ENCODE measurements at regions not wholly inside any gene's neighbourhood (a gene's known extent, or its start where the extent isn't known, plus 50 kb on each side); places are given as distances from the start of the nearest gene placed in this dataset.
"Not testable (repeated sequence)": the region's sequence is repeated elsewhere in the genome, so short reads cannot be mapped to it uniquely, and the experiment has no call there.

GRCh38 chr3:26042126-26042525 is 252.2 kb downstream of the OXSM start:
- H3K36me3 Mint-ChIP-seq, H3K27ac Mint-ChIP-seq, ATAC-seq, H3K4me1 Mint-ChIP-seq, H3K4me3 Mint-ChIP-seq, H3K27me3 Mint-ChIP-seq: not testable (repeated sequence)
- peaks cover 19% of the 10 kb centered on the region for H3K9me3 Mint-ChIP-seq

GRCh38 chr3:26049951-26050350 is 260.1 kb downstream of the OXSM start:
- H3K4me1 Mint-ChIP-seq = no peaks in the 10 kb centered on the region
- no peak overlapping the region for H3K27ac Mint-ChIP-seq
- ATAC-seq = no peak
- H3K27me3 Mint-ChIP-seq = no peaks in the 10 kb centered on the region
- H3K36me3 Mint-ChIP-seq = no peaks in the 10 kb centered on the region
- no peak overlapping the region for H3K4me3 Mint-ChIP-seq
- no peaks in the 10 kb centered on the region for H3K9me3 Mint-ChIP-seq

DNA sequence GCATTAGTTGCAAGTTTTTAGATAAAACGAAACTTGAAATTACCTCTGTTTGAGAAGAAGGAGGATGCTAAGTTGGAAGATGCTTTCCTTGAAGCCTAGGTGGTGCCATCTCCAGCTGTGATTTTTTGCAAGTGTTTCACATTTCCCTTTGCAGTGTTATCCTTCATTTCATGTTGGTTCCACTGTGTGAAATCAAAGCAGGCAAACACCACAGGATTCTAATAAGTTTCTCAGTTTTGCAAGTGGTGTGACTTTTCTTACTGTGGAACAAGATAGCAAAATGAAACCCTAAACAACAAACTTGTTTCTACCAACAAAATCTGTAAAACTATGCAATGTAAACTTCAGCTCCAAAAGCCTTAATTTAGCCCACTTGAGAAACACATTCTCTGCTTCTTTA is 260.9 kb downstream of the OXSM start:
- ATAC-seq = no peak
- no peaks in the 10 kb centered on the region for H3K27me3 Mint-ChIP-seq
- no peak overlapping the region for H3K4me3 Mint-ChIP-seq

DNA sequence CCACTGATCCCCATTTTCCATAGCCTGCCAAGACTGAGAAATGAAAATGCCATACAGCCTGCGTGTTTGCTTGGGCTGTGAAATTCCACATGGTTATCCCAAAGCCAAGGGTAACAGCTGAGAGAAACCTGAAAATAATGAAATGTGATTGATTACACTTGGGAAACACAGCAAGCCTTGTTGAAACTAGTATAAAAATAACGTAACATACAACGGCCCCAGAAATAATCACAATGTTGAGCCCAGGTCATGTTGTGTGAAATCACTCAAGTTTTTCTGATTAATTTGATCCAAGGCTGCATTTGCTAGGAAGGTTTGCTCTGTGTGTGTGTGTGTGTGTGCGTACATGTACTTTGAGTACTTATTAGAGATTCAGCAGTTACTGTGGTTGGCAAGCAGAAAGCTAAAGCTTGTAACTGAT is 269.0 kb downstream of the OXSM start:
- H3K36me3 Mint-ChIP-seq = no peaks in the 10 kb centered on the region
- H3K27ac Mint-ChIP-seq = no peak overlapping the region
- no peaks in the 10 kb centered on the region for H3K4me1 Mint-ChIP-seq
- no peaks in the 10 kb centered on the region for H3K27me3 Mint-ChIP-seq
- H3K4me3 Mint-ChIP-seq = no peak overlapping the region
- peaks cover 3% of the 10 kb centered on the region for H3K9me3 Mint-ChIP-seq
- ATAC-seq = no peak

More for the DNA sequence above, 260.9 kb downstream of the OXSM start:
- Mint-ChIP-seq H3K36me3 (no peaks in the 10 kb centered on the region), H3K4me1 (no peaks in the 10 kb centered on the region), H3K9me3 (no peaks in the 10 kb centered on the region), H3K27ac (no peak overlapping the region)

DNA sequence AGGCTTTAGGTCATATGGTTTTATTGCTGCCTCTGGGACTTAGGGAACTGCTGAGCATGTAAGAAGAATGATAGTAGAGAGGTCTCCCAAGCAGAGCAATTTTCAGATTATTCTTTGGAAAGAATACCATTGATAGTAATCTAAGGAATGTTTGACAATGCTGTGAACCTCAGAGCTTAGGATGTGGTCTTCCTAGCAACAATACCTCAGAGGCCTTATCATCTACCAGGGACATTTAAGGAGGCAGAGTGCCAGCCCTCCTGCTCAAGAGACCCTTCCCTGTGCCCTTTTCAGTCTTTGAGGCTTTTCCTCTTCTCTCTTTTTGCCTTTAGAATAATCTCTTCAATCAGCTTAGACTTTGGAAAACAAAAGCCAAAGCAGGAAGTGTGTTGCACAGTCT is 272.1 kb downstream of the OXSM start:
- ATAC-seq = no peak
- Mint-ChIP-seq H3K27ac (no peak overlapping the region), H3K27me3 (no peaks in the 10 kb centered on the region), H3K4me1 (no peaks in the 10 kb centered on the region), H3K4me3 (no peak overlapping the region), H3K36me3 (no peaks in the 10 kb centered on the region), H3K9me3 (peaks cover 2% of the 10 kb centered on the region)

DNA sequence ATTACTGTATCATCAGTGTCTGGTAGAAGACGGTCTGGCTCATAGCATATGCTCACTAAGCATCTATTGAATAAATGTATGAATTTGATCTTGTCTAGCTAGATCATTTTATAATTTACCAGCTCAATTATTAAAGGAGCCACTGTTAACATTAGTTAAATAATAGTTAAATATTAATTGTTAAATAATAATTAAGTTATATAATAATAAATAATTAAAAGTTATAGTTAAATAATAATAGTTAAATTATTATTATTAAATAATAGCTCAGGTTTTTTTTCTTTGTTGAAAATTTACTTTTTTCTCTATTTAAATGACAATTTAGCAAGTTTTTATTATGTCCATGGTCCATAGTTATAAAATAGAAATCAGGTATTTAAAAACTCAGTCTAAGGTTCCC is 274.4 kb downstream of the OXSM start:
- Mint-ChIP-seq H3K27me3 (no peaks in the 10 kb centered on the region), H3K36me3 (no peaks in the 10 kb centered on the region), H3K4me1 (no peaks in the 10 kb centered on the region), H3K9me3 (no peaks in the 10 kb centered on the region), H3K4me3 (no peak overlapping the region), H3K27ac (no peak overlapping the region)
- ATAC-seq = no peak

GRCh38 chr3:26068890-26069289 is 279.0 kb downstream of the OXSM start:
- H3K4me1 Mint-ChIP-seq = no peaks in the 10 kb centered on the region
- no peak overlapping the region for H3K27ac Mint-ChIP-seq
- H3K4me3 Mint-ChIP-seq = no peak overlapping the region
- H3K27me3 Mint-ChIP-seq = no peaks in the 10 kb centered on the region
- H3K9me3 Mint-ChIP-seq = no peaks in the 10 kb centered on the region
- no peak for ATAC-seq
- H3K36me3 Mint-ChIP-seq = no peaks in the 10 kb centered on the region

GRCh38 chr3:26070854-26071253 is 281.0 kb downstream of the OXSM start:
- Mint-ChIP-seq H3K9me3 (no peaks in the 10 kb centered on the region), H3K4me1 (no peaks in the 10 kb centered on the region), H3K27ac (no peak overlapping the region), H3K4me3 (no peak overlapping the region), H3K27me3 (no peaks in the 10 kb centered on the region), H3K36me3 (no peaks in the 10 kb centered on the region)
- ATAC-seq = no peak

DNA sequence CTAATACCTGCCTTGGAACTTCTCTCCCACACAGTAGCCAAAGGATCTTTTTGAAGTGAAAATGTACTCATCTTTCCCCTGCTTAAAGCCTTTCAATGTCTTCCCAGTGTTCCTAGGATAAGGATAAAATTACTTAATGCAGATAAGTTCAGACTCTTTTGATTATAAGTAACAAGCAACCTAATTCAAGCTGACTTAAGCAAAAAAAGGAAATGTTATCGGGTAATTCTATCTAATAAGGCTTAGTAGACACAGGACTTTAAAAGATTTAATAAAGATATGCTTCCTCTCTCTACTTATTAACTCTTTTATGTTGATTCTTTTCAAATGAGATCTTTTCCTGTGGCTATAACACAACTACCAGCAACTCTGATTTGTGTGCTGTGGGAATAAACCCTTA is 284.2 kb downstream of the OXSM start:
- H3K4me1 Mint-ChIP-seq = no peaks in the 10 kb centered on the region
- no peaks in the 10 kb centered on the region for H3K9me3 Mint-ChIP-seq
- no peak for ATAC-seq
- no peaks in the 10 kb centered on the region for H3K27me3 Mint-ChIP-seq
- H3K4me3 Mint-ChIP-seq = no peak overlapping the region
- H3K36me3 Mint-ChIP-seq = no peaks in the 10 kb centered on the region
- no peak overlapping the region for H3K27ac Mint-ChIP-seq

- ATAC-seq = no peak
- Mint-ChIP-seq H3K4me3 (no peak overlapping the region), H3K27me3 (no peaks in the 10 kb centered on the region), H3K4me1 (no peaks in the 10 kb centered on the region), H3K9me3 (no peaks in the 10 kb centered on the region), H3K27ac (no peak overlapping the region), H3K36me3 (no peaks in the 10 kb centered on the region)
These were observed 288.6 kb downstream of the OXSM start for GRCh38 chr3:26078539-26078938.

DNA sequence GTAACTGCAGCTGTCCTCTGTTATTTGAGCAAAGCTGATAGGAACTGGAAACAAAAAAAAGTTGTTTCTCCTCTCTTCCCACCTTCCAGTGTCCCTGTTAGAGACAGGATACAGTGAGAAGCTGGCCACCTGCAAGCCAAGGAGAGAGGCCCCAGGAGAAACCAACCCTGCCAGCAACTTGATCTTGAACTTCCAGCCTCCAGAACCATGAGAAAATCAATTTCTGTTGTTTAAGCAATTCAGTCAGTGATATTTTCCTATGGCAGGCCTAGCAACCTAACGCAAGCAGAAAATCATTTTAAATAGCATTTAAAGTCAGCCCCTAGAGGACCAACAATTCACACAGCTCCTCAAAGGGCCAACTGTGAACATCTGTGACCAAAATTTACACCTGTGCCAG is 291.3 kb downstream of the OXSM start:
- Mint-ChIP-seq H3K36me3 (no peaks in the 10 kb centered on the region), H3K4me3 (no peak overlapping the region), H3K27ac (no peak overlapping the region), H3K9me3 (no peaks in the 10 kb centered on the region), H3K27me3 (no peaks in the 10 kb centered on the region), H3K4me1 (no peaks in the 10 kb centered on the region)
- ATAC-seq = no peak

DNA sequence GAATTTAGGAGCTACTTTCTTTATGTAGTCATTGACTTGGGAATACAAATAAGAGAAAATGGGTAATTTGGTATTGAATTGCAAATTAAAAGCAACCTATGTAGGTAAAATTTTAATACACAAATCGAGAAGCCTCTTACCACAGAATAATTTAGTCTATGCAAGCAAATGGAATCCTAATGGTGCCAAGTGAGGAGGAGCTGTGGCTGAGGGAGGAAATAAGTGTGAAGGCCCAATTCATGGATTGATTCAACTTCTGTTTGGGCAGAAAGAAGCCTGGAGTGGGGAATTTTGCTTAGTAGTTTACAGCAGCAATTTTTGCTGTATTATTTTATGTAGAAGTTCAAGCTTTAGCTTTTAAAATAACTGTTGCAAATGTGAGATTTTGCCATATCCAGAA is 291.9 kb downstream of the OXSM start:
- no peaks in the 10 kb centered on the region for H3K4me1 Mint-ChIP-seq

DNA sequence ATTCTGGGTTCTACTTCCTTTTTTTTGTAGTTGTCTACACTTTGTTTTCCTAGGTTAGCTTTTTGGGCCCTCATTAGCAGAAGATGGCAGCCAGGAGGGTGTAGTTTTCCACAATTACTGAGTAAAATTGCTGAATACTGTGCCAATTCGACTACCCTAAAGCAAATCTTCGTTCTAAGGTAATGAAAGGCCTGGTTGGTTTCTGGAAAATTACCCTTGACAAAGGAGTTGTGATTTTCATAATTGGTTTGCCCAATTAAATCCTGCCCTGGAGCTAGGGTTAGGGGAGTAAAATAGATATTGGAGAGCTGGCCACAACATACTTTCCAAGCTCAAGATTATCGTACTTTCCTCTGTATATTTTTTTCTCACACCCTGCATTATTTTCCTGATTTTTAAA is 293.0 kb downstream of the OXSM start:
- H3K4me1 Mint-ChIP-seq = no peaks in the 10 kb centered on the region
- H3K27ac Mint-ChIP-seq = no peak overlapping the region

More for the DNA sequence above, 291.9 kb downstream of the OXSM start:
- H3K36me3 Mint-ChIP-seq = no peaks in the 10 kb centered on the region
- ATAC-seq = no peak
- H3K27me3 Mint-ChIP-seq = no peaks in the 10 kb centered on the region
- H3K9me3 Mint-ChIP-seq = peaks cover 3% of the 10 kb centered on the region
- no peak overlapping the region for H3K4me3 Mint-ChIP-seq
- no peak overlapping the region for H3K27ac Mint-ChIP-seq

GRCh38 chr3:26084629-26085028 is 294.7 kb downstream of the OXSM start:
- H3K9me3 Mint-ChIP-seq = peaks cover 17% of the 10 kb centered on the region
- H3K4me3 Mint-ChIP-seq = no peak overlapping the region
- no peaks in the 10 kb centered on the region for H3K36me3 Mint-ChIP-seq
- no peaks in the 10 kb centered on the region for H3K27me3 Mint-ChIP-seq
- no peaks in the 10 kb centered on the region for H3K4me1 Mint-ChIP-seq
- ATAC-seq = no peak
- no peak overlapping the region for H3K27ac Mint-ChIP-seq

More for the DNA sequence above, 293.0 kb downstream of the OXSM start:
- no peak overlapping the region for H3K4me3 Mint-ChIP-seq
- no peak for ATAC-seq
- no peaks in the 10 kb centered on the region for H3K36me3 Mint-ChIP-seq
- no peaks in the 10 kb centered on the region for H3K27me3 Mint-ChIP-seq
- H3K9me3 Mint-ChIP-seq = peaks cover 6% of the 10 kb centered on the region

DNA sequence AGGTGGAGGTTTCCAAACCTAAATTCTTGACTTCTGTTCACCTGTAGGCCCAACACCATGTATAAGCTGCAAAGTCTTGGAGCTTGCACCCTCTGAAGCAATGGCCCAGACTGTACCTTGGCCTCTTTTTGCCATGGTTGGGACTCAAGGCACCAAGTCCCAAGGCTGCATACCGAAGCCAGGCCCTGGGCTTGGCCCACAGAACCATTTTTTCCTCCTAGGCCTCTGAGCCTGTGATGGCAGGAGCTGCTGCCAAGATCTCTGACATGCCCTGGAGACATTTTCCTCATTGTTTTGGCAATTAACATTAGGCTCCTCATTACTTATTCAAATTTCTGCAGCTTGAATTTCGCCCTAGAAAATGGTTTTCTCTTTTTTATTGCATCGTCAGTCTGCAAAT is 297.9 kb downstream of the OXSM start:
- Mint-ChIP-seq H3K36me3 (no peaks in the 10 kb centered on the region), H3K27ac (no peak overlapping the region), H3K4me1 (no peaks in the 10 kb centered on the region), H3K27me3 (no peaks in the 10 kb centered on the region), H3K4me3 (no peak overlapping the region), H3K9me3 (peaks cover 17% of the 10 kb centered on the region)
- ATAC-seq = no peak

GRCh38 chr3:26089249-26089648 is 299.4 kb downstream of the OXSM start:
- Mint-ChIP-seq H3K4me3 (no peak overlapping the region), H3K4me1 (no peaks in the 10 kb centered on the region), H3K27ac (no peak overlapping the region), H3K27me3 (no peaks in the 10 kb centered on the region), H3K36me3 (no peaks in the 10 kb centered on the region), H3K9me3 (peaks cover 17% of the 10 kb centered on the region)
- ATAC-seq = no peak

- Mint-ChIP-seq H3K9me3 (peaks cover 17% of the 10 kb centered on the region), H3K27me3 (no peaks in the 10 kb centered on the region)
These were observed 300.7 kb downstream of the OXSM start for GRCh38 chr3:26090589-26090988.

More at GRCh38 chr3:26090589-26090988, 300.7 kb downstream of the OXSM start:
- H3K4me3 Mint-ChIP-seq = no peak overlapping the region
- no peak for ATAC-seq
- no peaks in the 10 kb centered on the region for H3K4me1 Mint-ChIP-seq
- H3K27ac Mint-ChIP-seq = no peak overlapping the region
- no peaks in the 10 kb centered on the region for H3K36me3 Mint-ChIP-seq

Measured in stimulated activated memory B cell treated with anti-CD40 and anti-IgM and Interleukin-4, amounts not matched to agents 10 μg/mL and 1 μg/mL and 100 μg/mL, for 72 hours (primary cell).